HCT116 (cell line): ENCODE measurements at regions not wholly inside any gene's neighbourhood (a gene's known extent, or its start where the extent isn't known, plus 50 kb on each side); places are given as distances from the start of the nearest gene placed in this dataset.

Experiments
- ATAC-seq: fragments of 200-7000 bp; cut with Tn5 transposase; 2 replicates; pipeline ENCODE4 v1.9.1; 2020; ENCODE audit warnings: mild to moderate bottlenecking, moderate library complexity
- BruUV-seq: library from RNA; stranded (reverse); fragments of 400-500 nt; replicated peaks from 2 replicates; lab custom pipeline; 2021; lab: Mats Ljungman, UMichigan
- CTCF ChIA-PET: fragments of 300-600 bp; sonication (Branson Sonifier 250); formaldehyde crosslinking; loops from one replicate; lab custom pipeline; 2021; ENCODE audit warnings: antibody characterized with exemption; lab: Charles Lee
- POLR2A ChIA-PET: fragments of 300-600, 350-600 bp; sonication (Branson Sonifier 250); formaldehyde crosslinking; loops from one replicate; lab custom pipeline; 2021; ENCODE audit warnings: antibody characterized with exemption; lab: Charles Lee
- RAD21 ChIA-PET, 2 experiments: fragments of 300-600 bp; sonication (Branson Sonifier 250); formaldehyde crosslinking; loops; one replicate each; lab custom pipeline; 2023; ENCODE audit warnings: low total read pairs in 2 of 2; ENCODE audit not compliant: uncharacterized antibody in 2 of 2, unreplicated experiment in 2 of 2, low non-redundant PET in 1 of 2; lab: Charles Lee
- DNase-seq: peaks from one replicate; pipeline ENCODE4 v3.0.0-alpha.2; 2010; ENCODE audit warnings: low read depth, low spot score
- H2AFZ ChIP-seq: fragments of 200-600 bp; shearing (Covaris generic), sonication (generic); 2 replicates; pipeline ENCODE4 v1.6.1; 2017; ENCODE audit warnings: low read depth, mixed run types, mixed read lengths, antibody characterized with exemption, low read length; ENCODE audit not compliant: poor library complexity, severe bottlenecking
- H3K27ac ChIP-seq: 2 replicates; pipeline ENCODE4 v1.5.1; 2012; ENCODE audit warnings: low read depth, low read length
- H3K27me3 ChIP-seq: fragments of 200-600 bp; sonication (generic); 2 replicates; pipeline ENCODE4 v1.6.1; 2016; ENCODE audit warnings: mixed run types, low read length, mixed read lengths; ENCODE audit not compliant: insufficient read depth
- H3K36me3 ChIP-seq, 2 experiments: fragments of 200-500 bp in 1 of 2; fragments of 200-600 bp in 1 of 2; sonication (Bioruptor generic) in 1 of 2; sonication (generic) in 1 of 2; 2 replicates each; pipeline versions ENCODE4 v1.5.1 to v1.6.1; 2014 to 2016; ENCODE audit warnings: low read length in 2 of 2, inconsistent platforms in 1 of 2, mixed read lengths in 1 of 2, mixed run types in 1 of 2; ENCODE audit not compliant: insufficient read depth in 2 of 2, control insufficient read depth in 1 of 2
- H3K4me1 ChIP-seq, 2 experiments: fragments of 200-600 bp in 1 of 2; sonication (generic) in 1 of 2; 2 replicates each; pipeline versions ENCODE4 v1.5.1 to v1.6.1; 2012 to 2017; ENCODE audit warnings: low read length in 2 of 2, inconsistent platforms in 1 of 2, mild to moderate bottlenecking in 1 of 2, mixed read lengths in 1 of 2, mixed run types in 1 of 2, moderate library complexity in 1 of 2; ENCODE audit not compliant: insufficient read depth in 2 of 2, control insufficient read depth in 1 of 2
- H3K4me2 ChIP-seq: fragments of 200-600 bp; sonication (generic); 2 replicates; pipeline ENCODE4 v1.6.1; 2017; ENCODE audit warnings: mixed run types, low read length, mixed read lengths
- H3K4me3 ChIP-seq, 2 experiments: fragments of 200-600 bp in 1 of 2; sonication (generic) in 1 of 2; replicated peaks in 1 of 2; 2 replicates each; pipeline ENCODE4 v1.5.1; 2011 to 2016; ENCODE audit warnings: low read length in 2 of 2, control low read depth in 1 of 2, low read depth in 1 of 2, mild to moderate bottlenecking in 1 of 2, mixed read lengths in 1 of 2, mixed run types in 1 of 2
- H3K79me2 ChIP-seq: fragments of 200-600 bp; sonication (generic); 2 replicates; pipeline ENCODE4 v1.6.1; 2017; ENCODE audit warnings: mild to moderate bottlenecking, mixed run types, low read length, moderate library complexity, mixed read lengths; ENCODE audit not compliant: insufficient read depth
- H3K9ac ChIP-seq: fragments of 200-600 bp; sonication (generic); 2 replicates; pipeline ENCODE4 v1.6.1; 2016; ENCODE audit warnings: low read length, mixed read lengths
- H3K9me2 ChIP-seq: fragments of 200-600 bp; sonication (generic), shearing (Covaris generic); 2 replicates; pipeline ENCODE4 v1.6.1; 2017; ENCODE audit warnings: mixed run types, mild to moderate bottlenecking, moderate library complexity; ENCODE audit not compliant: insufficient read depth
- H3K9me3 ChIP-seq, 2 experiments: fragments of 200-500 bp in 1 of 2; fragments of 200-600 bp in 1 of 2; sonication (Bioruptor generic) in 1 of 2; sonication (generic) in 1 of 2; 2 replicates each; pipeline ENCODE4 v1.6.1; 2014 to 2017; ENCODE audit warnings: low read length in 2 of 2, mixed read lengths in 2 of 2, inconsistent platforms in 1 of 2, low read depth in 1 of 2, mild to moderate bottlenecking in 1 of 2, mixed run types in 1 of 2, moderate library complexity in 1 of 2; ENCODE audit not compliant: control insufficient read depth in 1 of 2, insufficient read depth in 1 of 2
- H4K20me1 ChIP-seq: fragments of 200-600 bp; sonication (generic), shearing (Covaris generic); 2 replicates; pipeline ENCODE4 v1.6.1; 2017; ENCODE audit warnings: mixed run types, mild to moderate bottlenecking, moderate library complexity; ENCODE audit not compliant: insufficient read depth
- EZH2 ChIP-seq: fragments of 200-600 bp; sonication (generic); IDR thresholded peaks from 2 replicates; pipeline ENCODE4 v1.6.1; 2017; ENCODE audit warnings: antibody characterized with exemption, mixed run types
- FOSL1 ChIP-seq: IDR thresholded peaks from 2 replicates; pipeline ENCODE4 v1.6.1; 2012; ENCODE audit warnings: low read depth
- JUND ChIP-seq: IDR thresholded peaks from 2 replicates; pipeline ENCODE4 v1.6.1; 2012
- POLR2AphosphoS5 ChIP-seq: IDR thresholded peaks from 2 replicates; pipeline ENCODE4 v1.6.1; 2011; ENCODE audit warnings: mild to moderate bottlenecking, low read depth, low read length, moderate library complexity
- RAD21 ChIP-seq: IDR thresholded peaks from 2 replicates; pipeline ENCODE4 v1.6.1; 2012; ENCODE audit warnings: low read depth, mild to moderate bottlenecking
- ZFX ChIP-seq: fragments of 450-650 bp; IDR thresholded peaks from 2 replicates; pipeline ENCODE4 v1.6.1; 2017
- ZNF274 ChIP-seq: fragments of 200-500 bp; sonication (Bioruptor generic); IDR thresholded peaks from 2 replicates; pipeline ENCODE4 v1.6.1; 2014; ENCODE audit warnings: mild to moderate bottlenecking, low read depth, low read length, inconsistent platforms
- intact Hi-C: fragments of 100-400 bp; cut with micrococcal nuclease; formaldehyde crosslinking; loops from 2 replicates; pipeline ENCODE4 v1.10.0; 2022

DNA sequence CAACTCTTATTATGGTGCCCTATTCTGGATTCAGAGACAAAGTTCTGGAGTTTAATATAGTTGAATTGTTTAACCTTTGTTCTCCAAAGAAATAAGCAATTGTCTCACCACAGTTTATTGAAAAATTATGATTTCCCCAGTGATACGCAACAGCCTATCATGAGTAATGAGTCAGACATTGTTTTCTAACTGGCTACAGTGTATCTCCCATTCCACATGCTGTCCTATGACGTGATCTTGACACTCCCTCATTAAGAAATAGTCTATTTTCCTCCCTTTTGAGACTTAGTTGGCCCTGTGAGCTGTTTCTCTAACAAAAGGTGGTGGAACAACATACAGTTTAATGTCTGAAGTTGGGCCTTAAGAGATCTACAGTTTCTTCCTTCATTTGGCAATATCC, 1290.6 kb upstream of the CDH6 start:
- no peak overlapping the region for H2AFZ ChIP-seq
- no peak for TF ChIP-seq POLR2AphosphoS5
- no peak for TF ChIP-seq FOSL1
- no peak for TF ChIP-seq EZH2
- TF ChIP-seq ZNF274: no peak
- TF ChIP-seq ZFX: no peak
- no peaks in the 10 kb centered on the region for H3K79me2 ChIP-seq
- H3K9ac ChIP-seq: no peak overlapping the region
- H3K4me1 ChIP-seq: no peaks in the 10 kb centered on the region
- ChIA-PET RAD21 (no interaction called here), CTCF (no interaction called here), POLR2A (no interaction called here)
- H3K9me3 ChIP-seq: peaks cover 13 to 21% of the 10 kb centered on the region in 2 experiments; a peak in 3 of 4 replicates
- no peaks in the 10 kb centered on the region for H3K36me3 ChIP-seq
- no peak for ATAC-seq
- DNase-seq: no peak
- H4K20me1 ChIP-seq: no peaks in the 10 kb centered on the region
- no TSS peak for BruUV-seq
- no peaks in the 10 kb centered on the region for H3K27me3 ChIP-seq
- no peak overlapping the region for H3K4me3 ChIP-seq
- no peak overlapping the region for H3K4me2 ChIP-seq
- H3K9me2 ChIP-seq: no peaks in the 10 kb centered on the region
- intact Hi-C loops: no loop called here
- no peak overlapping the region for H3K27ac ChIP-seq

DNA sequence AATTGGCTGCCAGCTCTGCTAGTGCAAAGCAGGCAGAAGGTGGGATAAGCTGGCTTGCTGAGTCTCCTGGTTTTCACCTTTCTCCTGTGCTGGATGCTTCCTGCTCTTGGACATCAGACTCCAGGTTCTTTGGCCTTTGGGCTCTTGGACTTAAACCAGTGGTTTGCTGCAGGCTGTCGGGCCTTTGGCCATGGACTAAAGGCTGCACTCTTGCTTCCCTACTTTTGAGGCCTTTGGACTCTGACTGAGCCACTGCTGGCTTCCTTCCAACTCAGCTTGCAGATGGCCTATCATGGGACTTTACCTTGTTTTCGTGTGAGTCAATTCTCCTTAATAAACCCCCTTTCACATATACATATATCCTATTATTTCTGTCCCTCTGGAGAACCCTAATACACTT, 1293.9 kb upstream of the CDH6 start:
- Histone ChIP-seq H3K4me2 (no peak overlapping the region), H3K27me3 (no peaks in the 10 kb centered on the region), H3K27ac (no peak overlapping the region), H3K4me1 (no peaks in the 10 kb centered on the region), H2AFZ (no peak overlapping the region), H3K36me3 (no peaks in the 10 kb centered on the region), H4K20me1 (no peaks in the 10 kb centered on the region), H3K79me2 (no peaks in the 10 kb centered on the region), H3K4me3 (no peak overlapping the region), H3K9ac (no peak overlapping the region), H3K9me3 (peaks cover 19 to 29% of the 10 kb centered on the region in 2 experiments; a peak in 3 of 4 replicates)
- ChIA-PET RAD21 (no interaction called here), CTCF (no interaction called here), POLR2A (no interaction called here)
- no TSS peak for BruUV-seq
- ATAC-seq: no peak
- intact Hi-C loops: no loop called here
- no peak for TF ChIP-seq JUND
- TF ChIP-seq RAD21: no peak
- TF ChIP-seq, all 23 proteins: peak for 0
- no peaks in the 10 kb centered on the region for H3K9me2 ChIP-seq
- DNase-seq: no peak
